ENCODE measurements at regions not wholly inside any gene's neighbourhood (a gene's known extent, or its start where the extent isn't known, plus 50 kb on each side); places are given as distances from the start of the nearest gene placed in this dataset.

DNA sequence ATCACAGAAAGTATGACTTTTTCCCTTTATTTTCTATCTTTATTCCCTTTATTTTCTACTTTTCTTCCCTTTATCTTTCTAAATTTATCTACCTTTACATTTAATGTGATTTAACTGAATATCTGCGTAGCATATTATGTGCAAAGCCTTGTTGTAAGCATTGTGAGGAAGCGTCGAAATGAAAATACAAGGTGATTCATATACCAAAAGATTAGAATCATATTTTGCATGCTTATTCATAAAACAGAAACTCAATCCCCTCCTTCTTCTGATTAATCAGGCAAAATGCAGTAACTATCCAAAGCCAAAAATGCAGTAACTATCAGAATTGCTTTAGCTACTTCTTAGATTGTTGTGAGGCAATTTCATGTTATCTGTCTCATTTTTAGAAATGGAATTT, 393.0 kb downstream of the CDH19 start:
- no peak overlapping the region for H3K27ac ChIP-seq (ENCODE audit: extremely low read length, insufficient read depth, low read length)
- H3K4me1 ChIP-seq (ENCODE audit: insufficient read depth, low read length) = no peaks in the 10 kb centered on the region
- CTCF ChIA-PET (ENCODE audit: low intra/inter-chr PET ratio, low total read pairs) = no interaction called here
- no peak for DNase-seq (ENCODE audit: low spot score)
- no peak overlapping the region for H3K4me3 ChIP-seq (replicated peaks in 1 of 3; ENCODE audit: insufficient read depth in 1 of 3, low read depth in 2 of 3, low read length in 3 of 3)
- H3K4me2 ChIP-seq (ENCODE audit: low read depth, low read length) = no peak overlapping the region
- no peaks in the 10 kb centered on the region for H3K9me3 ChIP-seq (ENCODE audit: low read length)
- POLR2A ChIA-PET = no interaction called here
- BruUV-seq (replicated peaks) = no TSS peak
- intact Hi-C loops (cut with micrococcal nuclease; ENCODE audit: unreplicated experiment) = no loop called here
- TF ChIP-seq IRF9 (CRISPR knock-in tag; IDR thresholded peaks at IDR 0.05; ENCODE audit: borderline replicate concordance) (no peak), SCMH1 (CRISPR knock-in tag; IDR thresholded peaks at IDR 0.05; ENCODE audit: borderline replicate concordance) (no peak), ZNF335 (CRISPR knock-in tag; IDR thresholded peaks at IDR 0.05) (no peak), ZNF704 (CRISPR knock-in tag; IDR thresholded peaks at IDR 0.05; ENCODE audit: borderline replicate concordance) (no peak), ZFX (CRISPR knock-in tag; IDR thresholded peaks at IDR 0.05; ENCODE audit: low read depth) (no peak), ZNF331 (CRISPR knock-in tag; IDR thresholded peaks at IDR 0.05) (no peak), ZNF572 (CRISPR knock-in tag; IDR thresholded peaks at IDR 0.05) (no peak), MIXL1 (CRISPR knock-in tag; IDR thresholded peaks at IDR 0.05) (no peak), KAT2B (IDR thresholded peaks at IDR 0.05; ENCODE audit: borderline replicate concordance, low read depth, low read length) (no peak), ZNF720 (CRISPR knock-in tag; IDR thresholded peaks at IDR 0.05) (no peak), ZFYVE20 (CRISPR knock-in tag; IDR thresholded peaks at IDR 0.05; ENCODE audit: borderline replicate concordance, low read depth) (no peak)
- TF ChIP-seq, protein P1, sequence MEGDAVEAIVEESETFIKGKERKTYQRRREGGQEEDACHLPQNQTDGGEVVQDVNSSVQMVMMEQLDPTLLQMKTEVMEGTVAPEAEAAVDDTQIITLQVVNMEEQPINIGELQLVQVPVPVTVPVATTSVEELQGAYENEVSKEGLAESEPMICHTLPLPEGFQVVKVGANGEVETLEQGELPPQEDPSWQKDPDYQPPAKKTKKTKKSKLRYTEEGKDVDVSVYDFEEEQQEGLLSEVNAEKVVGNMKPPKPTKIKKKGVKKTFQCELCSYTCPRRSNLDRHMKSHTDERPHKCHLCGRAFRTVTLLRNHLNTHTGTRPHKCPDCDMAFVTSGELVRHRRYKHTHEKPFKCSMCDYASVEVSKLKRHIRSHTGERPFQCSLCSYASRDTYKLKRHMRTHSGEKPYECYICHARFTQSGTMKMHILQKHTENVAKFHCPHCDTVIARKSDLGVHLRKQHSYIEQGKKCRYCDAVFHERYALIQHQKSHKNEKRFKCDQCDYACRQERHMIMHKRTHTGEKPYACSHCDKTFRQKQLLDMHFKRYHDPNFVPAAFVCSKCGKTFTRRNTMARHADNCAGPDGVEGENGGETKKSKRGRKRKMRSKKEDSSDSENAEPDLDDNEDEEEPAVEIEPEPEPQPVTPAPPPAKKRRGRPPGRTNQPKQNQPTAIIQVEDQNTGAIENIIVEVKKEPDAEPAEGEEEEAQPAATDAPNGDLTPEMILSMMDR (CRISPR knock-in tag; IDR thresholded peaks at IDR 0.05) = no peak
- H3K27me3 ChIP-seq (ENCODE audit: control insufficient read depth in 1 of 2, insufficient read depth in 2 of 2, low read length in 2 of 2) = no peaks in the 10 kb centered on the region
- 64% methylated on average over 3 of the region's 3 CpGs for WGBS (ENCODE audit: low lambda C conversion rate)
- no peak for FAIRE-seq
- H2AFZ ChIP-seq (ENCODE audit: low read length) = no peak overlapping the region
- ATAC-seq = no peak
- no peaks in the 10 kb centered on the region for H3K36me3 ChIP-seq (replicated peaks in 1 of 2; ENCODE audit: control insufficient read depth in 1 of 2, insufficient read depth in 2 of 2, low read length in 2 of 2)
- in situ Hi-C loops (cut with HindIII; ENCODE audit: extremely low pct_ligation_motif_present, low pct_unique_long_range_greater_than_20kb) = no loop called here
- no peaks in the 10 kb centered on the region for H4K20me1 ChIP-seq (ENCODE audit: insufficient read depth, low read length)
- no peak overlapping the region for H3K9ac ChIP-seq (ENCODE audit: insufficient read depth, low read depth, low read length)
- no peaks in the 10 kb centered on the region for H3K79me2 ChIP-seq (ENCODE audit: insufficient read depth, low read length)
